Activated effector memory CD4-positive, alpha-beta T cell treated with anti-CD3 and anti-CD28 coated beads, Interleukin-2, amount 50 U/mL, for 16 hours (primary cell): ENCODE measurements at regions not wholly inside any gene's neighbourhood (a gene's known extent, or its start where the extent isn't known, plus 50 kb on each side); places are given as distances from the start of the nearest gene placed in this dataset.
"Not testable (repeated sequence)": the region's sequence is repeated elsewhere in the genome, so short reads cannot be mapped to it uniquely, and the experiment has no call there.

Experiments used
- DNase-seq: peaks from one replicate; pipeline ENCODE4 v3.0.0-alpha.2; 2020

GRCh38 chr5:163889369-163889768 is 383.9 kb downstream of the MAT2B start:
- DNase-seq, result no peak

DNA sequence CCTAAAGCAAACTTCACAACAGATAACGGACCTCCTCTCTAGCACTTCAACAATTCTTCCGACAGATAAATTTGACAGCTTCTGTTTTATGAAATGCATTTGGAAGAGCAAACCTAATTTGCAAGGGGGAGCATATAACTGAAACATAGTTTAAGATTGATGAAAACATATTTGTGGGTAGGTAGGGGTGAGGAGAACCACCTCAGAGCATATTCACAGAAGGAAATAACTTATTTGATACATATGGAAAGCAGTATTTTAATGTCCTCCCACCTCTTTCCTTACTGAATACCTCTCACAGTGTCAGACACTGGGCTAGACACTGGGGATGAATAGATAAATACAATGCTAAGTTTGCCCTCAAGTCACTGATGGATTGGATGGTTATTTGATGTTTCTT is 384.8 kb downstream of the MAT2B start:
- DNase-seq, result no peak

DNA sequence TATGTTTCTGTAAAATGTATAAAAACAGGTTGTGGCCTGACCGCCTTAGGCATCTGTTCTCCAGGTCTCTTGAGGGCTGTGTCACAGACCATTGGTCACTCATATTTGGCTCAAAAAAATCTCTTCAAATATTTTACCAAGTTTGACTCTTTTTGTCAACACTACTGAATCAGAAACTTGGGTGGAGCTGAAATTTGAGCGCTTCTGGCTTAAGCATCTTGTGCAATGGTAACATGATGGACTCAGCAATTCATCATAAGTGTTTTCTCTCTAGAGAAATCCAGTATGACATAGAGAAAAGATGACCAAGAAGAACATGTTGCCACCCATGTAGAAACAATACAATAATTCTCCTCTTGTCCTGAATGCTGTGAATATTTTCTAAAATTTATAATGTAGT is 387.9 kb downstream of the MAT2B start:
- no peak for DNase-seq

- no peak for DNase-seq
Measured at GRCh38 chr5:163894645-163895044, 389.2 kb downstream of the MAT2B start.

DNA sequence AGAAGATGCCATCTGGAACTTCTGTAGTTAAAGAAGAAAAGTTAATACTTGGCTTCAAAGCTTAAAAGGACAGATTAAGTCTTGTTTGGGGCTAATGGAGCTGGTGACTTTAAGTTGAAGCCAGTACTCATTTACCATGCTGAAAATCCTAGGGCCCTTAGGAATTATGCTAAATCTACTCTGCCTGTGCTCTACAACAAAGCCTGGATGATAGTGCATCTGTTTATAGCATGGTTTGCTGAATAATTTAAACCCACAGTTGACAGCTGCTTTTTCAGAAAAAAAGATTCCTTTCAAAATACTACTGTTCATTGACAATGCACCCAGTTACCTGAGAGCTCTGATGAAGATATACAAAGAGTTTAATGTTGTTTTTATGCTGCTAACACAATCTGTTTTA is 393.5 kb downstream of the MAT2B start:
- no peak for DNase-seq

DNA sequence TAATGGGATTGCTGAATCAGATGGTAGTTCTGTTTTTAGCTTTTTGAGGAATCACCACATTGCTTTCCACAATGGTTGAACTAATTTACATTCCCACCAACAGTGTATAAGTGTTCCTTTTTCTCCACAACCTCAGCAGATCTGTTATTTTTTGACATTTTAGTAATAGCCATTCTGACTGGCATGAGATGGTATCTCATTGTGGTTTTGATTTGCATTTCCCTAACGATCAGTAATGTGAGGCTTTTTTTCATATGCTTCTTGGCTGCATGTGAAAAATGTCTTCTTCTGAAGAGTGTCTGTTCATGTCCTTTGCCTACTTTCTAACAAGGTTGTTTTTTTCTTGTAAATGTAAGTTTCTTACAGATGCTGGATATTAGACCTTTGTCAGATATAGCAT is 402.4 kb downstream of the MAT2B start:
- DNase-seq, result not testable (repeated sequence)

DNA sequence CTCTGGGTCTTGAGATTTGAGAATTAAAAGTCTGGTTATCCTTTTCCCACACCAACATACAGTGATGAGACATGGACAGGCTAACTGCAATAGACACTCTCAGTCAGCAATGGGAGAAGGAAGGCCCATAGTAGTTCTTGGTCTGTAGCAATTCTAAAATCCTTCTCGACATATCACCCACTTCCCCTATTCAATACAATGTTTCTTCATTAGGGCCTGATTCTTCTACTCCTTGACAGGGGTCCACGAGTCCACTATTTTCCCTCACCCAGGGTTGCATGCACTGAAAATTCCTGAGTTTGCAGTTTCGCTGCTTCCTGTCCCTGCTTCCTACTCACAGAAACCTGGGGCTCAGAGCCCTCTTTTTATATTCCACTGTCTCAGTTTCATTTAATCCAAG is 402.8 kb downstream of the MAT2B start:
- no peak for DNase-seq

DNA sequence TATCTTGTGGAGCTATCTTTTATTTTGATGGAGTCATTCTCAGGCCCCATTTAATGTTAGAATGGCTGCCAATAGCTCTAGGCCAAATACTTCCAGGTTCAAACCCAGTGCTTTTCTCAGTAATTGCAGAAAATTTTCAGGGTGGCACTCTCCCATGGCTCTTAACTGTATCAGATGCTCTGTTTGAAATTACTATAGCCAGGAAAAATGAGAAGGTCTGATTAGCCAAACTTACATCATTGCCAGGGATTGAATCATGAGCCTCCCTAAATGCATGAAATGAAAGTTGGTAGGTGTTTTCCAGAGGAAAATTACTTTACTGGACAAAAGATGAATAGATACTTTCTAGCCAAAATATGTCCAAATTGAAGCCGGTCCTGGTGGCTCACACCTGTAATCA is 404.8 kb downstream of the MAT2B start:
- DNase-seq, result no peak

GRCh38 chr5:163912046-163912445 is 406.6 kb downstream of the MAT2B start:
- DNase-seq, result no peak

DNA sequence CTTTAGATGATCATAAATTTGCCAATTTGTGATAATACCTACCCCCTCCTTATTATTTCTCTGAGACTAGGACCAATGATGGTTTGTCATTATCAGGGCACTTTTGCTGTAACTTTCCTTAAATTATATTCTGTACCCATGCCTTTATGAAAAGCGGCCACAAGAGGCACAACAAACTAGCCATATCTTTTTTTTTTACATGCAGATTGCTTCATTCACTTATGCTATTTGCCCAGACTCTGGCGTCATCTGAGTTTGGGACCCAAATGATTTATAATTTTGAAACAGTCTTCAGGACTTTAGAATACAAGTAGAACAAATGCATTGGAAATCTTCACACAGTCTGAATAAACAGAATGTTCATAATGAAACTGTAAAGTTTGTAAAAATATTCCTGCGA is 408.1 kb downstream of the MAT2B start:
- no peak for DNase-seq

DNA sequence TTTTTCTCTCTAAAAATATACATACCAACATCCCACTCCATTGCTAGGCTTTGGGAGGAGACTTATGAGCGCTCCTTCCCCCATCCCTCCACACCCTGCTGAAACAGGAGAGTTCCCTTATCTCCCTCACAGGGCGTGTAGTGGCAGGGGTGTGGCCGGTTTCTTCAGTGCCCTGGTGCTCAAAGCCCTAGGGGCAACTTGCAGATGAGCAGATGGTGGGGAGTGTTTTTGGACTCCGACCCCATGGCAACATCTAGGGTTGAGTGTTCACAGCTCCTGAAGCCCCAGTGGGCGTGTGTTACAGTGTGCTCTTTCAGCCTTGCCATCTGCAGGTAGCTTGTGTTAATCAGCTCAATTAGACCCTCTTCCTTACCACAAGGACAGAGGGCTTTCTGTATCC is 409.5 kb downstream of the MAT2B start:
- no peak for DNase-seq

DNA sequence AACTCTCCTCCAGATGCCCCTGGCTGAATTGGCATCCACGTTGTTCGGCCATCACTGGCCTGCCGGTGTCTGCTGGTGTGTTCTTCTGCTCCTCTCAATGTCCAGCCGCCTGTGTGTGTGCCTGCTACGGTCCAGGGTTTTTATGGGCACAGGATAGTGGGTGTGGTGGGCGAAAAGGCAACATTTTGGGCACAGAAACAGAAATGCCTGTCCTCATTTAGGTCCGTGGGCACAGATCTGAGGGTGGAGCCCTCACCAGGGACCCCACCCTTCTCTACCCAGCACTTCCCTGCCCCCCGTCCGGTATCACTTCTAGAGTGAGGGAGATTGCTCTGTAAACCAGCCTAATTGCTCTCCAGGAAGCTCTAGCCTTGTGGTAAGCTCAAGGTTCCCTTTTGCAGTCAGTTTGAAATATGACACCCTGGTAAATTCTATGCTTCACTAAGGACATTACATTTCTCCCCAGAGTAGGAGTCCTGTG is 410.1 kb downstream of the MAT2B start:
- no peak for DNase-seq

GRCh38 chr5:163916376-163916775 is 411.0 kb downstream of the MAT2B start:
- DNase-seq, result no peak

GRCh38 chr5:163916861-163917260 is 411.4 kb downstream of the MAT2B start:
- DNase-seq, result no peak

DNA sequence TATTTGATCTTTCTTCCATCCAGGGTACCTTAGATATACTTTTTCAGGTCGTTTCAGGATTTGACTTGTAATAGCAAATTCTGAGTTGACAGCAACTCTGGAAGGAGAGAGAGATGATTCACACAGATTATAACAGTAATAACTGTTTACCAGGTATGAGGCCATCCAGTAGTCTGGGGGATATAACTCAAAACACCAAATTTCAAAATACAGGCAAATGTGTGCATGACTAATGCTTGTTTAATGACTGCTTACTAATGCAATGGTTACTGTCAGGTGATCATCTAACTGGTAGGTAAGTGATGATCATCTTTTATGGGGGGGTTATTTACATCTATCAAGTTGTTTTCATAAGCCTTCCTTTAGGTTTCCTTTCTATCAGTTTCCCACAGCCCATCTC is 412.3 kb downstream of the MAT2B start:
- DNase-seq, result no peak

- not testable (repeated sequence) for DNase-seq
Measured at GRCh38 chr5:163934990-163935389, 429.6 kb downstream of the MAT2B start.

GRCh38 chr5:163938595-163938994 is 433.2 kb downstream of the MAT2B start:
- no peak for DNase-seq

DNA sequence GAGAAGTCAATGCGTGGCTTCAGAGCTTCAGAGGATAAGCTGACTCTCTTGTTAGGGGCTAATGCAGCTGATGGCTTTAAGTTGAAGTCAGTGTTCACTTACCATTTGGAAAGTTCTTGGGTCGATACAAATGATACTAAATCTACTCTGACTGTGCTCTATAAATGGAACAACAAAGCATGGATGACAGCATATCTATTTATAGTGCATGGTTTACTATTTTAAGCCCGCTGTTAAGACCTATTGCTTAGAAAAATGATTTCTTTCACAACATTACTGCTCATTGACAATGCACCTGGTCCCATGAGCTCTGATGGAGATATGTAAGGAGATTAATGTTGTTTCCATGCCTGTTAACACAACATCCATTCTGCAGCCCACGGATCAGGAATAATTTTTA is 435.7 kb downstream of the MAT2B start:
- DNase-seq, result no peak

DNA sequence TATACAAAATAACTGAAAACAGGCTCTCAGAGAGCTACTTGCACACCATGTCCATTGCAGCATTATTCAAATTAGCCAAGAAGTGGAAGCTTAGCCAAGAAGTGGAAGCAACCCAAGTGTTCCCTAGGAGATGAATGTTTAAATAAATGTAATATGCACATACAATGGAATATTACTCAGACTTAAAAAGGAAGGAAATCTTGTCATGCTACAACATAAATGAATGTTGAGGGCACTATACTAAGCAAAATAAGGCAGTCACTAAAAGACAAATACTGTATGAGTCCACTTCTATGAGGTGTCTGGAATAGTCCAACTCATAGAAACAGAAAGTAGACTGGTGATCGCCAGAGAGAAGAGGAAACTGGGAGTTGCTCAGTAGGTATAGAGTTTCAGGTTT is 438.1 kb downstream of the MAT2B start:
- DNase-seq, result no peak

DNA sequence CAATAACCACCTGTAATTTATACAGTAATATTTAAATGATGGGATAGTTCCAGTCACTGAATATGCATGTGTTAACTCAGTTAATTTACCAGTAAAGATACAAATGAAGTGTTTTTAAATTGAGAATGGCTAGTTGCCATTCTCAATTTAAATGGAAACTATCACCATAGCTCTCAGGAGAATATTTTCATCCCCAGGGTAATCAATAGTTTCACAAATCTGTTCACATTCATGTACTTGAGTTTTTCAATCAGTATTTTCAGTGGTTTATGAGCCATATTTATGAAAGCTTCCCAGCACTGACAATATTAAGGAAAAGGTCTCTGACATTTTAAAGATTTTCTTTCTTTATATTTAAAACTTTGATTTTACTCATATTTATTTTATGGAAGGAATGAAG is 439.3 kb downstream of the MAT2B start:
- no peak for DNase-seq

DNA sequence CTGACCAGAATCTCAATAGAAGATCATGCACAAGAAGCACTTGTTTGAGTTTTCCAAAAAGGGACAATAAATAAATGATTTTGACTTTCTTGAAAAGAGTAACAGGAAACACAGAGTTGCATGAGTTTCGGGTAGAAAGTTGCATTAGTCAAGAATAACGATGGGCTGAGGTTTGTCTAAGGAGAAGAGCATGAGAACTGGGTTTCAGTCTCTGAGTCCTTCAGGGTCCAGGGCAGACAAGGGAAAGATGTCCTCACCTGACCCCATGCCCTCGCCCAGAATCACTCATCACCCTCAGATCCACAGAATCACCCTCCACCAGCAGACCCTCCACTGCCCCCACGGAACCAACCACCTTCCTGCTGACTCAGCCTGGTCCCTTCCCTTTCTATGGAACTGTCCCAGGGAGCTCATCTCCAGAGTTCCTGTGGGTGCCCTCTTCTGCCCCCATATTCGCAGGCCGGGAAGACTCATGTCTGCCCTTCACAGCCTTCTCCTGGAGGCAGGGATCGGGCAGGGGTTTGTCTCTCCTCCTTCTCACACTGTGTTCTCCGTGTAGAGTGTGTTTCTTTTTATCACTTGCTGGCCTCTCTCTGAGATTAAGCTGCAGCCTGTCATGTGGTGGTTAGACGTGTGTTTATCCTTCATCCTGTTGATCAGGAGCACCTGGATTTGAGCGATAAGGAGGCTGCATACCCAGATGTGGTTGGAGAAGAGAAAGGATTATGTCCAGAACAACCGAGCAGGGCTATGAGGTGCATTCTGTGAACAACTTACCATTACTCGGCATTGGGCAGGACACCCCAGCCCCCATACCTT is 442.6 kb downstream of the MAT2B start:
- DNase-seq, result no peak

GRCh38 chr5:163950248-163950647 is 444.8 kb downstream of the MAT2B start:
- DNase-seq, result no peak

DNA sequence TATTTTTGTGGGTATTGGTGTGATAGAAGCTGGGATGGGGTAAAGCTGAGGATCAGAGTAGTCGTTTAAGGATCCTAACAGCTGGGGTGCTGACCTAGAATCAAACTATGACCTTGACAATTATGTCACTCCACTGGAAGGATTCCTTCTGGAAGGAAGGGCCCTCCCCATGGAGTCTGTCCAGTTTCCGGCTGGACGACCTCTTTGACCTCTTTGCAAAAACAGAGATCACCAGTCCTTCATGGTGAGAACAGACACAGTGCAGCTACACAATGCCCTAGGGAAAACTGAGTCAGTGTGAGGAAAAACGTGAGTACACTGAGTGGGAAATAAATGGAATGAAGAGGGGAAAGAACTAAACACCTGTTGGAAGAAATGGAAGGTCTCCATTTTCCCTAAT is 445.6 kb downstream of the MAT2B start:
- no peak for DNase-seq

DNA sequence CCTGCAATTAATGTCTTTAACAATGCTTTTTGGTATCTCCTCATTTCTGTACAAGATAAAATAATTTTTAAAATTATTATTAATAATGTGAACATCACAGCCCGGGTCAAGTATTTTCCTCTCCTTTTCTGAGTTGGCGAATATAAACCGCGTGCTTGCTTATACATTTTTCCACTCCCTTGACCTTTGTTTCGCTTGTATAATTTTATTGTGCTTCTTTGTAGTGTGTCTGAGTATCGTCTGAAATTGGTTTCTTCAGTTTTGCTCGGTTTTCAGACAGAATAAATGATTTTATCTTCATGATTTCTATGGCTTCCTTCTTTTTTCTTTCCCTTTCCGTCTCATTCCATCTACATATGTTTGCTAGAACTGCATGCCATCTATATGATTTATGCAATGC is 448.5 kb downstream of the MAT2B start:
- DNase-seq, result no peak

DNA sequence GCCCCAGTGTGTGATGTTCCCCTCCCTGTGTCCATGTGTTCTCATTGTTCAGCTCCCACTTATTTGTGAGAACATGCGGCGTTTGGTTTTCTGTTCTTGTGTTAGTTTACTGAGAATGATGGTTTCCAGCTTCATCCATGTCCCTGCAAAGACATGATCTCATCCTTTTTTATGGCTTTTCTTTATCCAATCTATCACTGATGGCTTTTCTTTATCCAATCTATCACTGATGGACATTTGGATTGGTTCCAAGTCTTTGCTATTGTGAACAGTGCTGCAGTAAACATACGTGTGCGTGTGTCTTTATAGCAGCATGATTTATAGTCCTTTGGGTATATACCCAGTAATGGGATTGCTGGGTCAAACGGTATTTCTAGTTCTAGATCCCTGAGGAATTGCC is 455.8 kb downstream of the MAT2B start:
- not testable (repeated sequence) for DNase-seq
